PC-9 (cell line): ENCODE measurements at regions not wholly inside any gene's neighbourhood (a gene's known extent, or its start where the extent isn't known, plus 50 kb on each side); places are given as distances from the start of the nearest gene placed in this dataset.

Experiments
- BruUV-seq: library from RNA; stranded (reverse); fragments of 400-500 nt; replicated peaks from 2 replicates; lab custom pipeline; 2021; lab: Mats Ljungman, UMichigan
- CTCF ChIA-PET: fragments of 300-600 bp; sonication (Branson Sonifier 250); formaldehyde crosslinking; loops from one replicate; lab custom pipeline; 2022; ENCODE audit warnings: antibody characterized with exemption; lab: Charles Lee
- POLR2A ChIA-PET: fragments of 300-600 bp; sonication (Branson Sonifier 250); formaldehyde crosslinking; loops from one replicate; lab custom pipeline; 2022; ENCODE audit warnings: antibody characterized with exemption; ENCODE audit not compliant: unreplicated experiment; lab: Charles Lee
- DNase-seq, 2 experiments: peaks; one replicate each; pipeline versions ENCODE4 v3.0.0 to v3.0.0-alpha.2; 2015 to 2022; ENCODE audit warnings: mixed read lengths in 1 of 2
- H2AFZ ChIP-seq: fragments of 200-600 bp; sonication (generic); 2 replicates; pipeline ENCODE4 v1.8.1; 2017; ENCODE audit warnings: antibody characterized with exemption
- H3F3A ChIP-seq: fragments of 200-600 bp; sonication (generic); 2 replicates; pipeline ENCODE4 v1.8.1; 2017; ENCODE audit warnings: antibody characterized with exemption, mild to moderate bottlenecking, low read depth; ENCODE audit not compliant: insufficient read depth
- H3K27ac ChIP-seq: fragments of 200-600 bp; sonication (generic); 2 replicates; pipeline ENCODE4 v1.6.1; 2016; ENCODE audit warnings: mixed run types
- H3K27me3 ChIP-seq: fragments of 200-600 bp; sonication (generic); 2 replicates; pipeline ENCODE4 v1.6.1; 2016; ENCODE audit warnings: low read depth, mixed run types; ENCODE audit not compliant: insufficient read depth
- H3K36me3 ChIP-seq: fragments of 200-600 bp; sonication (generic); 2 replicates; pipeline ENCODE4 v1.6.1; 2016; ENCODE audit warnings: low read depth, mixed run types
- H3K4me1 ChIP-seq: fragments of 200-600 bp; sonication (generic); replicated peaks from 2 replicates; pipeline ENCODE4 v1.6.1; 2016; ENCODE audit warnings: mixed run types; ENCODE audit not compliant: insufficient read depth
- H3K4me2 ChIP-seq: fragments of 200-600 bp; sonication (generic); 2 replicates; pipeline ENCODE4 v1.6.1; 2017; ENCODE audit warnings: mixed run types
- H3K4me3 ChIP-seq: fragments of 200-600 bp; sonication (generic); 2 replicates; pipeline ENCODE4 v1.6.1; 2016; ENCODE audit warnings: mixed run types
- H3K79me2 ChIP-seq: fragments of 200-600 bp; sonication (generic); 2 replicates; pipeline ENCODE4 v1.6.1; 2017; ENCODE audit warnings: low read depth, mixed run types
- H3K9me2 ChIP-seq: fragments of 200-600 bp; sonication (generic); 2 replicates; pipeline ENCODE4 v1.8.1; 2017; ENCODE audit warnings: mild to moderate bottlenecking; ENCODE audit not compliant: insufficient read depth
- H3K9me3 ChIP-seq: fragments of 200-600 bp; sonication (generic); 2 replicates; pipeline ENCODE4 v1.8.1; 2016; ENCODE audit warnings: low read depth; ENCODE audit not compliant: insufficient read depth
- H4K20me1 ChIP-seq: fragments of 200-600 bp; sonication (generic); 2 replicates; pipeline ENCODE4 v1.8.1; 2017; ENCODE audit not compliant: insufficient read depth
- EZH2 ChIP-seq: fragments of 200-600 bp; sonication (generic); IDR thresholded peaks from 2 replicates; pipeline ENCODE4 v1.8.0; 2017; ENCODE audit warnings: antibody characterized with exemption, low read depth
- intact Hi-C: fragments of 100-400 bp; cut with micrococcal nuclease; formaldehyde crosslinking; loops from one replicate; pipeline ENCODE4 v1.10.0; 2022; ENCODE audit not compliant: unreplicated experiment
- TF ChIP-seq, protein P1 (sequence below): fragments of 200-600 bp; sonication (generic); conservative IDR thresholded peaks from 2 replicates; pipeline ENCODE4 v1.6.1; 2017; ENCODE audit warnings: mixed run types, antibody characterized with exemption, mild to moderate bottlenecking, moderate library complexity

DNA sequence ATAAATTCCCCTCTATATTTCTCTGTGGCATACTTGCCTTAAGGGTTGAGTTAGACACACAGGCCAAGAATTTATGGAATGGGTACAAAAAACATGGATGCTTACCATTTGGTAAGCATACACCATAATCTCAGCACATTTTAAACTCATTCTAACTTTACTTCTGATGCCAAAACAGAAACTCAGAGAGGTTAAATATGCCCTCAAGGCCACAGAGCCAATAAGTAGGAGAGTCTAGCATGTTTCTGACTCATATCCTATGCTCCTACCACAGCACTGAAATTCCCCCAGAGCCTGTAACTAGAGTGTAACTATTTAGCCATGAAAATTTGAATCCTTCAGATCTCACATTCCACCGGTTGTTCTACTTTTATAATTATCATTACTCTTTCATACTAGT is 559.7 kb downstream of the ACTL7B start:
- TF ChIP-seq EZH2: no peak
- TF ChIP-seq, protein P1, sequence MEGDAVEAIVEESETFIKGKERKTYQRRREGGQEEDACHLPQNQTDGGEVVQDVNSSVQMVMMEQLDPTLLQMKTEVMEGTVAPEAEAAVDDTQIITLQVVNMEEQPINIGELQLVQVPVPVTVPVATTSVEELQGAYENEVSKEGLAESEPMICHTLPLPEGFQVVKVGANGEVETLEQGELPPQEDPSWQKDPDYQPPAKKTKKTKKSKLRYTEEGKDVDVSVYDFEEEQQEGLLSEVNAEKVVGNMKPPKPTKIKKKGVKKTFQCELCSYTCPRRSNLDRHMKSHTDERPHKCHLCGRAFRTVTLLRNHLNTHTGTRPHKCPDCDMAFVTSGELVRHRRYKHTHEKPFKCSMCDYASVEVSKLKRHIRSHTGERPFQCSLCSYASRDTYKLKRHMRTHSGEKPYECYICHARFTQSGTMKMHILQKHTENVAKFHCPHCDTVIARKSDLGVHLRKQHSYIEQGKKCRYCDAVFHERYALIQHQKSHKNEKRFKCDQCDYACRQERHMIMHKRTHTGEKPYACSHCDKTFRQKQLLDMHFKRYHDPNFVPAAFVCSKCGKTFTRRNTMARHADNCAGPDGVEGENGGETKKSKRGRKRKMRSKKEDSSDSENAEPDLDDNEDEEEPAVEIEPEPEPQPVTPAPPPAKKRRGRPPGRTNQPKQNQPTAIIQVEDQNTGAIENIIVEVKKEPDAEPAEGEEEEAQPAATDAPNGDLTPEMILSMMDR: no peak
- Histone ChIP-seq H3K79me2 (no peaks in the 10 kb centered on the region), H2AFZ (no peak overlapping the region), H4K20me1 (no peaks in the 10 kb centered on the region), H3K9me3 (no peaks in the 10 kb centered on the region), H3K27me3 (no peaks in the 10 kb centered on the region), H3K4me3 (no peak overlapping the region), H3K36me3 (no peaks in the 10 kb centered on the region), H3K9me2 (no peaks in the 10 kb centered on the region), H3K27ac (no peak overlapping the region), H3K4me2 (no peak overlapping the region), H3F3A (no peaks in the 10 kb centered on the region), H3K4me1 (no peaks in the 10 kb centered on the region)
- no peak for DNase-seq
- ChIA-PET CTCF (no interaction called here), POLR2A (interaction anchor here (0.7 kb wide), 1 partner anchor 147 kb away, joined by 4 read pairs; no protein-coding TSS in a partner anchor)
- no TSS peak for BruUV-seq
- intact Hi-C loops: no loop called here

DNA sequence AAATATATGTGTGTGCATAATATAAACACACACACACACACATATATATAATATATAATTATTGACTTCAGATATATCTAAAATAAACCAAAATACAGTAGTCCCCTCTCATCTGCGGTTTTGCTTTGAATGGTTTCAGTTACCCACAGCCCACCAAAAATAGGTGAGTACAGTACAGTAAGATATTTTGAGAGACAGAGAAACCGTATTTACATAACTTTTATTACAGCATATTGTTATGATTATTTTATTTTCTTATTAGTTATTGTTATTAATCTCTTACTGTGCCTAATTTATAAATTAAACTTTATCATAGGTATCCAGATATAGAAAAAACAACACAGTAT is 564.2 kb downstream of the ACTL7B start:
- Histone ChIP-seq H4K20me1 (no peaks in the 10 kb centered on the region), H3K27me3 (no peaks in the 10 kb centered on the region), H3K4me3 (no peak overlapping the region), H3K4me1 (no peaks in the 10 kb centered on the region), H3K9me2 (no peaks in the 10 kb centered on the region), H3K4me2 (no peak overlapping the region), H2AFZ (no peak overlapping the region), H3K79me2 (no peaks in the 10 kb centered on the region), H3K36me3 (no peaks in the 10 kb centered on the region), H3K9me3 (no peaks in the 10 kb centered on the region), H3K27ac (no peak overlapping the region), H3F3A (no peaks in the 10 kb centered on the region)
- TF ChIP-seq, protein P1: no peak
- TF ChIP-seq EZH2: no peak
- POLR2A ChIA-PET: no interaction called here
- CTCF ChIA-PET: no interaction called here
- intact Hi-C loops: no loop called here
- DNase-seq: no peak
- no TSS peak for BruUV-seq

DNA sequence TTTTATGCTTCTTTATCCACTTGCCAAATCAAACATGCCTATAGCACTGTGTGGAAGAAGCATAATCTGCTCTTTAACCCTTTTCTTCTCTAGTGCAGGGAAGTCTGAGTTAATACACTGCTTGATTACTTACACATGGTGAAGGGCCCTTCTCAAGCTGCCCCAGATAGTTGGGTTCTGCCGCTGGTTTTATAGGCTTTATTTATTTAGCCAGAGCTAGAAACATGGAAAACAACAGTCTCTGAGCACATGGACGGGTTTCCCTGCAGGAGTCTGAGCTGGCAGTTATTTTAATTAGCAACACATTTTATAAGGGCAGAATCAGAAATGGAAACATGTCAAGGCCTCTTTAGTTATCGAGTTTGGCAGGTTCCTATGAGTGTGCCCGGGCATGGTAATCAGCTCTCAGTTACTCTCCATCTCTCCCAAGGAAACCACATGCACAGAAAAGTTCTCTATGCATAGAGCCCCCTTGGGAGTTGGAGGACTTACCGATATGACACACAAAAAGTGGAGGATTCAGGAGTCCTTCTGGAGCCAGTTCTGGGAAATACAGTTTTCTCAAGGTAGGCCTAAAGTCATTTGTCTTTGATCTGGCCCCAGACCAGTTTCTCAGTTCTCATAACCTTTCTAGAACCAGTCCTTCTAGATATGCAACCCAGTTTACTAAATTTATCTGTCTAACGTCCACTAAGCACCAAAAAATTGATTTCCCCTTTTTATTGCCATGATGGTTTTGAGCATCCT is 564.8 kb downstream of the ACTL7B start:
- POLR2A ChIA-PET: no interaction called here
- Histone ChIP-seq H3K27ac (no peak overlapping the region), H3K27me3 (no peaks in the 10 kb centered on the region), H3K79me2 (no peaks in the 10 kb centered on the region), H3K36me3 (no peaks in the 10 kb centered on the region), H3K4me2 (no peak overlapping the region), H3K9me3 (no peaks in the 10 kb centered on the region), H2AFZ (no peak overlapping the region), H3K4me1 (no peaks in the 10 kb centered on the region), H3K9me2 (no peaks in the 10 kb centered on the region), H4K20me1 (no peaks in the 10 kb centered on the region), H3F3A (no peaks in the 10 kb centered on the region), H3K4me3 (no peak overlapping the region)
- intact Hi-C loops: no loop called here
- CTCF ChIA-PET: no interaction called here
- no peak for DNase-seq
- TF ChIP-seq EZH2: no peak
- TF ChIP-seq, protein P1: no peak
- BruUV-seq: no TSS peak
